NCI-H748 (cell line): ENCODE measurements at regions not wholly inside any gene's neighbourhood (a gene's known extent, or its start where the extent isn't known, plus 50 kb on each side); places are given as distances from the start of the nearest gene placed in this dataset.
"Not testable (repeated sequence)": the region's sequence is repeated elsewhere in the genome, so short reads cannot be mapped to it uniquely, and the experiment has no call there.

Experiments
- DNase-seq: peaks from one replicate; lab custom pipeline; 2025; ENCODE audit not compliant: unreplicated experiment; lab: John Stamatoyannopoulos, UW

DNA sequence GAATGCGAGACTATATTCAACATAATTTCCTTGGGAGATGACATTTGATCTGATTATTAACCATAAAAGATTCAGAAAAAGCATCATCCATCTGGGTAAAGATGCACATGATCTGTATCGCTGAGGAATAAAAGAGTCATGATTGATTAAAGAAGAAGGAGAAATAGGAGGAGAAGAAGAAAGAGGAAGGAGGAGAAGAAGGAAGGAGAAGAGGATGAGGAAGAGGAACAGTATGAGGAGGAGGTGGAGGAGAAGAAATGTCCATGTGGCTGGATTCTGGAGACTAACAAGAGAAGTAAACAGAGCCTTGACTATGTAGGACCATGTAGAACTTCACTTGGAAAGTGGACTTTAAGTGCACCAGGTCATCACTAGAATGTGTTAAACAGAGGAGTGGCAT lies 947.4 kb downstream of the LRFN5 start:
- DNase-seq: no peak

GRCh38 chr14:42550310-42550709 lies 943.6 kb downstream of the LRFN5 start:
- DNase-seq: no peak

DNA sequence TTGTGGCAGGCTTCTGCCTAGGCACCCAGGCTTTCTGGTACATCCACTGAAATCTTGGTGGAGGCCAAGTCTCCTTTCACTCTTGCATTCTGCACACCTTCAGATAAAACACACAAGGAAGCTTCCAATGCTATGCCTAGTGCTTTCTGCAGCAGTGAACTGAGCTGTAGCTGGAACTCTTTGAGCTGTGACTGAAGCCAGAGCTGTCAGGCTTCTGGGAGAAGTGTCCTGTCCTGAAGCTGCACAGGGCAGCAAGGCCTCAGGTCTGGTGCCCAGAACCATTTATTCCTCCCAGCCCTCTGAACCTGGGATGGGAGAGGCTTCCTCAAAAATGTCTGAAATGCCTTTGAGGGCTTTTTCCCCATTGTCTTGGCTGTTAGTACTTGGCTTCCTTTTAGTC lies 941.7 kb downstream of the LRFN5 start:
- DNase-seq: no peak

DNA sequence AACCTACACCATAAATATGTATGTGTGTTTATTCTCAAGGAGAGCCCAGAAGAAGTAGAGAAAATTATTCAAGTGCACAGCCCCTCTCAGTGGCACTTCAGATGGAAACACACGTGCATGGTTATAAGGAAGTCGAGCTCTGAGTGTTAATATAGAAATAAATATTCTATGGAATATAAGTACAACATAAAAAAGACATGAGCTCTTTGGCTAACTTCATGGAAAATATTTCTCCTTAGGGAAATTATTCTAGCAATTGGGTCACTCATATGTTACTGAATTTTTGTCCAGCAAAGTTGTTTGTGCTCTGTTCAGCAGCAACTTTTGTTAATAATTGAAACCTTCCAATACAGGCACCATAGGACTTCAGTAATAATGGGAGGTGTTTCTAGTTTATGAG lies 939.0 kb downstream of the LRFN5 start:
- no peak for DNase-seq

DNA sequence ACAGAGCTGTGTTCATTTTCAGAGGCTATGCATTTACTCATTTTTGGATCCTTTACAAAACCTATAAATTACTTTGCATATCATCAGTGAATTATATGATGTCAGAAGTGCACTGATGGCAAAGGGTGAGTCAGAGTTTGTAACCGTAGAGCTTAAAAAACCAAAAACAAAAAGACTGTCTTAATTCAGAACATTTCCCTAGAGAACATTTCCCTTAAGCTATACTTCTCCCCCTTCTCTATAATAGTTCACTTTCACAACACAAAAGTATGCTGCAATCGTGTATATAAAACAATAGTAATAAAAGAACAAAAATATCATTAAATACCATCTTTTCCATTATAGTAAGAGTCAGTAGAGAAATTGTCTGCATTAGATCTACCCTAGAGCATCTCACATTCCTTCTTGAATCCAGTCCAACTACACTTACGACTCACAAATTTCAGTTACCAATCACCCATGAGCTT lies 934.9 kb downstream of the LRFN5 start:
- DNase-seq: no peak

DNA sequence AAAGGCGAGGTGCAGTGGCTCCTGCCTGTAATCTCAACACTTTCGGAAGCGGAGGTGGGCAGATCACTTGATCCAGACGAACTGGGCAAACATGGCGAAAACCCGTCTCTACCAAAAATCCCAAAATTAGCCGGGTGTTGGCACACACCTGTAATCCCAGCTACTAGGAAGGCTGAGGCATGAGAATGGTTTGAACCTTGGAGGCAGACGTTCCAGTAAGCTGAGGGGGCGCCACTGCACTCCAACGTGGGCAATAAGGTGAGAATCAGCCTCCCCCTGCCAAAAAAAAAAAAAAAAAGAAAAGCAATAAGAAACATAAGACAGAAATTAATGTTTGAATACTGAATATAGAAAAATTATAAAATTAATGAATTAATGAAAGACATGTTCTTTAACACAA lies 928.7 kb downstream of the LRFN5 start:
- no peak for DNase-seq

DNA sequence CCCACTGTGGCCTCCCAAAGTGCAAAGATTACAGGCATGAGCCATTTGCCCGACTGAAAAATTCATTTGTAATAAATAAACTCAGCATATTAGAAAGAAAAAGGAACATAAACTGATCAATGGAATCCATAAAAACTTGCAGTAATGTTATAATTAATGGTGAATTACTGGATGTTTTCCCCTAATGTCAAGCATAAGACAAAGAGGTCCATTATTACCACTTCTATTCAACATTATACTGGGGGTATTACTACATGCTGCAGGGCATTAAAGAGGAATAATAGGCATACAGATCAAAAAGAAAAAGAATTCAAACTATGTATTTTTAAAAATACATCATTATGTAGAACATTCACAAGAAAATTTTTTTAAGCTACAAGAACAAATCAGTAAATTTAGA lies 926.8 kb downstream of the LRFN5 start:
- no peak for DNase-seq

GRCh38 chr14:42532194-42532593 lies 925.5 kb downstream of the LRFN5 start:
- no peak for DNase-seq

- DNase-seq: no peak
Measured at GRCh38 chr14:42527141-42527540, 920.5 kb downstream of the LRFN5 start.

- no peak for DNase-seq
Measured at GRCh38 chr14:42523666-42524065, 917.0 kb downstream of the LRFN5 start.

DNA sequence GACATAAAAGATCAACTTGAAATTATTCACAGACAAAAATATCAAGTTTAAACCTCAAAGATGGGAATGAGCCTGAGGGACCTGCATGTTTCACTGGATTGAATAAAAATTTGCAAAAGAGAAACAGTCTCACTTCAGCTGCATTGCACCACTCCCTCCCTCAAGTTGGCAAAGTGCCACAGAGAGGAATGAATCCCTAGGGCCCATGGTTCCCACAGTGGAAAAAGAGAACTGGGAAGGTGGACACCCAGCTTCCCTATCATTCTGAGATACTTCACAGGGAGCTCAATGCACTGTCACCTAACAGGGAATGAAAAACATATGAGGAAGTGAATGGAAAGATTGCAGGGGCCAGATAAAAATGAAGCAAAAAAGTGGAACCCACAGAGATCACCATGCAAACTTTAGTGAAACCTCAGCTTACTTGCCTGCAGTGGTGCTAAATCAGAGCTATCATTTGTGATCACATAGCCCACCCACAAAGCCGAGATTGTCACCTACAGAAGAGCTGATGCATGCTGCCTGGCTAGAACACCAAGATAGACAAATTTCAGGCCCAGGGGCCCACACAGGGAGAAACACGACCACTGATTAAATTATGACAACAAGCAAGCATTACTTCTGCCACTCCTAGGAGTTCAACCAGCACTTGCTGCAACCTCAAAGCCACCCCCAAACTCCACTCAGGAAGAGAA lies 911.3 kb downstream of the LRFN5 start:
- no peak for DNase-seq

- no peak for DNase-seq
Measured at GRCh38 chr14:42513837-42514236, 907.2 kb downstream of the LRFN5 start.

DNA sequence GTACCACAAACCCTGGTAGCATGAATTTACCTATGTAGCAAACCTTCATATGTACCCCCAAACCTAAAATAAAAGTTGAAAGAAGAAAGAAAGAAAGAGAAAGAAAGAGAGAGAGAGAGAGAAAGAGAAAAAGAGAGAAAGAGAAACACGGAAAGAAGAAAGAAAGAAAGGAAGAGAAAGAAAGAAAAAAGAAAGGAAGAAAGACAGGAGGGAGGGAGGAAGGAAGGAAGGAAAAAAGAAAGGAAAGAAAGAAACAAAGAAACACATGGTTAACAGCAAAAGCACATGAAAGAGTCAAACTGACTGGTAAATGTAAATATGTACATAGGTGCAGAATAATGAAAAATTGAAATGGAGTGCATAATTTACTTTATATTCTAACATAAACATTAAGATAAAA lies 903.4 kb downstream of the LRFN5 start:
- DNase-seq: no peak

DNA sequence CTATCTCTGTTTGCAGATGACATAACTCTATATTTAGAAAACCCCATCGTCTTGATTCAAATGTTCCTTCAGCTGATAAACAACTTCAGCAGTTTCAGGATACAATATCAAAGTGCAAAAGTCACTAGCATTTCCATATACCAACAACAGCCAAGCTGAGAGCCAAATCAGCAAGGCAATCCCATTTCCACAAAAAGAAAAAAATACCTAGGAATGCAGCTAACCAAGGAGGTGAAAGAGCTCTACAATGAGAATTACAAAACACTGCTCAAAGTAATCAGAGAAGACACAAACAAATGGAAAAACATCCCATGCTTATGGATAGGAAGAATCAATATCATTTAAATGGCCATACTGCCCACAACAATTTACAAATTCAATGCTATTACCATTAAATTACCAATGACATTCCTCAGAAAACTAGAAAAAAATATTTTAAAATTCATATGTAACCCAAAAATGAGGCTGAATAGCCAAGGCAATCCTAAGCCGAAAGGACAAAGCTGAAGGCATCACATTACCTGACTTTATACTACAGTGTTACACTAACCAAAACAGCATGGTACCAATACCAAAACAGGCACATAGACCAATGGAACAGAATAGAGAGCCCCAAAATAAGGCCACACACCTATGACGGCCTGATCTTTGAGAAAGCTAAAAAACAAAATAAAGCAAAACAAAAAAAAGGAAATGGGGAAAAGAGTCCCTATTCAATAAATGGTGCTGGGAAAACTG lies 901.7 kb downstream of the LRFN5 start:
- DNase-seq: no peak

- no peak for DNase-seq
Measured at GRCh38 chr14:42504433-42504832, 897.8 kb downstream of the LRFN5 start.

- no peak for DNase-seq
Measured at GRCh38 chr14:42499137-42499536, 892.5 kb downstream of the LRFN5 start.

DNA sequence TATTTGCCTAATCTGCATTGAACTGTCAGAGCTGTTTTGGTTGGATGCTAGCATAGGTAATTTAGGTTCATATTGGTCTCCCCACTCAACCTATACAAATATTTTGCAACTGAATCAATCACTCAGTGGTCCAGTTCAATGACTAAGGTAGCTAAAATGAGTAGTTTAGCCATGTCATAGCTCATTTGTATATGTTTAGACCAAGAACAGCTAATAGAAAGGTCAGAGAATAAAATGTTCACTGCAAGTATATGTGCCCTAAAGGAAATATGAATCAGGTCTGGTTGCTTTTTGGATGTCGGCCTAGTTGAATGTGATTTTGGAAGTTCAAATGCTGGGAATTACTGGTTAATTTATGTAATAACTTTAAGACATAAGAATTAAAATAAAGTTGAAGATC lies 883.9 kb downstream of the LRFN5 start:
- DNase-seq: no peak

GRCh38 chr14:42488965-42489364 lies 882.3 kb downstream of the LRFN5 start:
- no peak for DNase-seq

GRCh38 chr14:42482345-42482971 lies 875.8 kb downstream of the LRFN5 start:
- DNase-seq: not testable (repeated sequence)

DNA sequence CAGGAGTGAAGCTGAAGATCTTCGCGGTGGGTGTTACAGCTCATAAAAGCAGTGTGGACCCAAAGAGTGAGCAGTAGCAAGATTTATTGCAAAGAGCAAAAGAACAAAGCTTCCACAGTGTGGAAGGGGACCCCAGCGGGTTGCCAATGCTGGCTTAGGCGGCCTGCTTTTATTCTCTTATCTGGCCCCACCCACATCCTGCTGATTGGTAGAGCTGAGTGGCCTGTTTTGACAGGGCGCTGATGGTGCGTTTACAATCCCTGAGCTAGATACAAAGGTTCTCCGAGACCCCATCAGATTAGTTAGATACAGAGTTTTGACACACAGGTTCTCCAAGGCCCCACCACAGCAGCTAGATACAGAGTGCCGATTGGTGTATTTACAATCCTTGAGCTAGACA lies 875.0 kb downstream of the LRFN5 start:
- DNase-seq: not testable (repeated sequence)

DNA sequence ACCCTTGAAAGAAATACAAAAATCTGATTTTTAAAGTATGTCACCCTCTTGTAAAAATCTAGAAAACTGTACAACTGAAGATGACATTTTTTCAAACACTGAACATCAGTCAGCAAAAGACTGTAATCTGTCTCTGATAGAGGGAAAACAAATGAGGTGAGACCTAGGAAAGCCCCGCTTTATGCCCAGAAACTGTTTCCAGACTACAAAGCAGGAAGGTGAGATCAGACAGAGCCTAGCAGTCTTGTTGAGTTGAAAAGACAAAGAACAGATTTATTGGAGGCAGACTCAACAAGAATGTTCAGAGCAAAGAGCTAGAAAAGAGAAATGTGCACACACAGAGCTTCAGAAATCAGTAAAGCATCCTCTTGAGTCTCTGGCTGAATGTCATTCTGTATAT lies 873.6 kb downstream of the LRFN5 start:
- no peak for DNase-seq

DNA sequence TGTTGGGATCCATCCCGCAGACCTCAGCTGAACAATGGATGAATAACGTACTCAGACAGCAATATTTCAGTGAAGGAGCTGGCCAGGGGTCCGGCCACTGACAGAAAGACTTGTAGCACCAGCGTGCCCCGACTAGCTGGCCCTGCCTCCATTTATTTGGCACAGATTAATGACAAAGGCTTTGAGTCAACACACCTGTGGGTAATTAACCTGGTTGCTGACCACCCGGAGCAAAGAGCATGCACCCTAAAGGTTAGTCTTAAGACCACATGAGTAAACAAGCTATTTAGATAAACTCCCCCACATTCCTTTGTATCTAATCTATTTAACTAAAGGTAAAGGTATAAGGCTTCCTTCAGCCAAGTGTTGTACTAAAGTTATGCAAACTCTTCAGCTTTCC lies 868.6 kb downstream of the LRFN5 start:
- no peak for DNase-seq
